Activated CD4-positive, alpha-beta memory T cell treated with anti-CD3 and anti-CD28 coated beads, Interleukin-2, amount 10 ng/mL, durations not matched to agents 7 days and 5 days (primary cell): ENCODE measurements at regions not wholly inside any gene's neighbourhood (a gene's known extent, or its start where the extent isn't known, plus 50 kb on each side); places are given as distances from the start of the nearest gene placed in this dataset.

Experiments
- CTCF ChIA-PET: fragments of 350-600 bp; sonication (Branson Sonifier 250); formaldehyde crosslinking; loops from one replicate; lab custom pipeline; 2021; ENCODE audit warnings: antibody characterized with exemption, inconsistent platforms; lab: Charles Lee
- POLR2A ChIA-PET: fragments of 350-600 bp; sonication (Branson Sonifier 250); formaldehyde crosslinking; loops from one replicate; lab custom pipeline; 2021; ENCODE audit warnings: antibody characterized with exemption; lab: Charles Lee
- DNase-seq: peaks from one replicate; pipeline ENCODE4 v3.0.0-alpha.2; 2020
- H3K27ac Mint-ChIP-seq: one replicate; pipeline ENCODE4 v1.8.0; 2021; ENCODE audit warnings: mild to moderate bottlenecking, mixed read lengths
- H3K27me3 Mint-ChIP-seq: one replicate; pipeline ENCODE4 v1.8.0; 2021; ENCODE audit warnings: mixed read lengths
- H3K36me3 Mint-ChIP-seq: one replicate; pipeline ENCODE4 v1.8.0; 2021; ENCODE audit warnings: low read depth, mixed read lengths
- H3K4me1 Mint-ChIP-seq: one replicate; pipeline ENCODE4 v1.8.0; 2021; ENCODE audit warnings: mixed read lengths
- H3K4me3 Mint-ChIP-seq: one replicate; pipeline ENCODE4 v1.8.0; 2021; ENCODE audit warnings: mild to moderate bottlenecking, mixed read lengths
- H3K9me3 Mint-ChIP-seq: one replicate; pipeline ENCODE4 v1.8.0; 2021; ENCODE audit warnings: mixed read lengths

DNA sequence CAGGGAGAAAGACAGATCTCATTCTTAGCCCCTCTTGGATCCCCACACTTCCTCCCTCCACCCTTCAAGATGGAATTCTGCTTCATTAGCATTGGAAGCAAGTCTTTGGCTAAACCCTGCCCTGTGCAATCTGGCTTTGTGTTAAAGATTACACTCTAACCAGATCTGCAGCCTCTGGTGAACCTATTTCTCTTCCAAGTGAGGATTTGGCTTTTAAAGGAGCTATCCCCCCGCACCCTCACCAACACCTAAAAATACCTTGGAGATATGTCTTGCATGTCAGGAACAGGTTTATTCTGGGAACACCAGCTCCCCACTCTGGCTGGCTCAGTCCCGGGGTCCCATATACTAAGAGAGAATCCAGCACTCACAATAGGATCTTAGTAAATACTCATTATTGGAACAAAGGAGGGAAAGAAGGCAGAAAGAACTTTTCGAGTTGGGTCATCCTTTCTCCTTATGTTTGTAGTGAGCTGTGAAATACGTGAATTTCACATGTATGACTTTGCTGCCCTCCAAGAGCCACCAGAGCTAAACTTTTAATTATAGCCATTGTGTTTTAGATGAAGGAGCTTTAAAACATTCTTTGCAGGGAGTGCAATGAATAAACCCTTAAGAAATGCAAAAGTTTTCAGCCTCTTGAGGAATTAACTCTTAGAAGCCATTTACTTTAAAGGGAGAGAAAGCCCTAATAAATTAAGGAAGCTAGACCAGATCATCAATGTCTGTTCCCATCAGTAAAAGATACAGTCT, 53.7 kb upstream of the HRH2 start:
- no peak for DNase-seq
- ChIA-PET CTCF (no interaction called here), POLR2A (no interaction called here)
- H3K4me1 Mint-ChIP-seq: peaks cover under 1% of the 10 kb centered on the region
- H3K27me3 Mint-ChIP-seq: peaks cover 18% of the 10 kb centered on the region
- H3K9me3 Mint-ChIP-seq: no peaks in the 10 kb centered on the region
- no peak overlapping the region for H3K27ac Mint-ChIP-seq
- H3K36me3 Mint-ChIP-seq: no peaks in the 10 kb centered on the region
- no peak overlapping the region for H3K4me3 Mint-ChIP-seq

DNA sequence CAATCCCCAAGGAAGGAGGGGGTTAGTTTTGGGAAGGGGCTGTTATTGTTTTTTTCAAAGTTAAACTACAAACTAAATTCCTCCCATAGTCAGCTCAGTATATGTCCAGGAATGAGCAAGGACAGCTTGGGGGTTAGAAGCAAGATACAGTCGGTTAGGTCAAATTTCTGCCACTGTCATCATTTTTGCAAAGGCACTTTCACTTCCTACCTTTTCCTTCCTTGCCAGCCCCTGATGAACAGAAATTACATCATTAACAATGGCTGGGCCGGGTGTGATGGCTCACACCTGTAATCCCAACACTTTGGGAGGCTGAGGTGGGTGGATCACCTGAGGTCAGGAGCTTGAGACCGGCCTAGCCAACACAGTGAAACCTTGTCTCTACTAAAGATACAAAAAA, 51.5 kb upstream of the HRH2 start:
- POLR2A ChIA-PET: no interaction called here
- H3K36me3 Mint-ChIP-seq: no peaks in the 10 kb centered on the region
- CTCF ChIA-PET: no interaction called here
- no peak overlapping the region for H3K27ac Mint-ChIP-seq
- no peaks in the 10 kb centered on the region for H3K9me3 Mint-ChIP-seq
- DNase-seq: no peak
- H3K27me3 Mint-ChIP-seq: peaks cover 21% of the 10 kb centered on the region
- peaks cover 8% of the 10 kb centered on the region for H3K4me1 Mint-ChIP-seq
- no peak overlapping the region for H3K4me3 Mint-ChIP-seq
